ENCODE measurements at regions not wholly inside any gene's neighbourhood (a gene's known extent, or its start where the extent isn't known, plus 50 kb on each side); places are given as distances from the start of the nearest gene placed in this dataset.

DNA sequence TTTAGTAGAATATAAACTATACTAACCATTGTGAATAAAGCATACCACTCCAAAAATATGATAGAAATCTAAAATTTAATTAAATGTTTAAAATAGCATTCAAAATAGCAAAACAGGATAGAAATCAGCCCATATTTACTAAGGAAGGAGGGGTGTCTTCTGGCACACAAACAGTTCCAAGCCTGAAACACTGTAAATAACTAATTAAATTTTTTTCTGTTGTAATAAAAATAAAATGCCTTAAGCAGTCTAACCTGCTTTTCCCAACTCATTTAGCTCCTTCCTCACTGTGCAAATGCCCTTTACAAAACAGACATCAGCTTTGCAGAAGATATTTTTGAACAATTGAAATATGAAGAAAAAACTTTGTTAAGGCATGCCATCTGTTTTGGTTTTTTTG is 707.1 kb upstream of the USP15 start:
- no peak for DNase-seq
- no peak overlapping the region for H3K27ac ChIP-seq
- H3K4me3 ChIP-seq = no peak overlapping the region
- TF ChIP-seq POLR2AphosphoS5 (IDR thresholded peaks at IDR 0.05) = no peak
- TF ChIP-seq POLR2A (IDR thresholded peaks at IDR 0.05) = no peak
- no peak for TF ChIP-seq EP300 (IDR thresholded peaks at IDR 0.05)
- TF ChIP-seq, protein P1, sequence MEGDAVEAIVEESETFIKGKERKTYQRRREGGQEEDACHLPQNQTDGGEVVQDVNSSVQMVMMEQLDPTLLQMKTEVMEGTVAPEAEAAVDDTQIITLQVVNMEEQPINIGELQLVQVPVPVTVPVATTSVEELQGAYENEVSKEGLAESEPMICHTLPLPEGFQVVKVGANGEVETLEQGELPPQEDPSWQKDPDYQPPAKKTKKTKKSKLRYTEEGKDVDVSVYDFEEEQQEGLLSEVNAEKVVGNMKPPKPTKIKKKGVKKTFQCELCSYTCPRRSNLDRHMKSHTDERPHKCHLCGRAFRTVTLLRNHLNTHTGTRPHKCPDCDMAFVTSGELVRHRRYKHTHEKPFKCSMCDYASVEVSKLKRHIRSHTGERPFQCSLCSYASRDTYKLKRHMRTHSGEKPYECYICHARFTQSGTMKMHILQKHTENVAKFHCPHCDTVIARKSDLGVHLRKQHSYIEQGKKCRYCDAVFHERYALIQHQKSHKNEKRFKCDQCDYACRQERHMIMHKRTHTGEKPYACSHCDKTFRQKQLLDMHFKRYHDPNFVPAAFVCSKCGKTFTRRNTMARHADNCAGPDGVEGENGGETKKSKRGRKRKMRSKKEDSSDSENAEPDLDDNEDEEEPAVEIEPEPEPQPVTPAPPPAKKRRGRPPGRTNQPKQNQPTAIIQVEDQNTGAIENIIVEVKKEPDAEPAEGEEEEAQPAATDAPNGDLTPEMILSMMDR (IDR thresholded peaks at IDR 0.05) = no peak
- no peaks in the 10 kb centered on the region for H3K4me1 ChIP-seq
- H3K36me3 ChIP-seq = no peaks in the 10 kb centered on the region
- no peaks in the 10 kb centered on the region for H3K27me3 ChIP-seq
- intact Hi-C loops (cut with DNase I) = no loop called here
- no peaks in the 10 kb centered on the region for H3K9me3 ChIP-seq

DNA sequence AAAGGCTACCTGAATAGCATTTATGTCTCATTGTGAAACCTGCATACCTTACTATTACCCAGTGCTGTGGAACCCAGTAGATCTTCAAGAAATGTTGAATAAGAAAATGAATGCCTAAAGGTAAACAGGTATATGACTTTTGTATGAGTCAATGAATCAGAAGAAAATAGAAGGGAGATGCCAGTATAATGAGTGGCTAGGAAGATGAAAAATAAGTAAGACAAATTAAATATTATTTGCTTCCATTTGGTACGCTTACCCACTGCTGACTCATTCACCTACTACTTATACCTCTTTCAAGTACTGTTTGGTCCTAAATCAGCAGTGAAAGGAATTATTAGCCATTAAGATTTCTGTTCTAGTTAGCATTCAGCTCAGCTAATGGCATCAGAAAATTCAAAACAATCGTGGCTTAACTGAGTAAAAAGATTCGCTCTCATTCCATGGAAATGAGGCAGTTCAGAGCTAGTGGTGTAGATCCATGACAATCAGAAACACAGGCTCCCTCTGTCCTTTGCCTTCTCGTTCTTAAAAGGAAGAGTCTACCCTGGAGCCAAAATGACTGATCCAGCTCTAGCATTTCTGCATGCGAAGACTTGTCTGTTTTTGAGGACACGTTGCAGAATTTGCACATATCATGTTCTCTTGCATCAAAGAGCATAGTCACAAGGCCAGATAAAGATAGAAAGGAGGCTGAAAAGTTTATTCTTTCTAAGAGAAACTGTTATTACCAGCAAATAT is 705.8 kb upstream of the USP15 start:
- Histone ChIP-seq H3K9me3 (no peaks in the 10 kb centered on the region), H3K4me3 (no peak overlapping the region), H3K4me1 (no peaks in the 10 kb centered on the region), H3K36me3 (no peaks in the 10 kb centered on the region), H3K27ac (no peak overlapping the region), H3K27me3 (no peaks in the 10 kb centered on the region)
- TF ChIP-seq POLR2AphosphoS5 (IDR thresholded peaks at IDR 0.05) = no peak
- no peak for DNase-seq
- WGBS, 2 donors = 87 to 88% methylated on average over 6 of the region's 6 CpGs
- intact Hi-C loops (cut with DNase I) = no loop called here

DNA sequence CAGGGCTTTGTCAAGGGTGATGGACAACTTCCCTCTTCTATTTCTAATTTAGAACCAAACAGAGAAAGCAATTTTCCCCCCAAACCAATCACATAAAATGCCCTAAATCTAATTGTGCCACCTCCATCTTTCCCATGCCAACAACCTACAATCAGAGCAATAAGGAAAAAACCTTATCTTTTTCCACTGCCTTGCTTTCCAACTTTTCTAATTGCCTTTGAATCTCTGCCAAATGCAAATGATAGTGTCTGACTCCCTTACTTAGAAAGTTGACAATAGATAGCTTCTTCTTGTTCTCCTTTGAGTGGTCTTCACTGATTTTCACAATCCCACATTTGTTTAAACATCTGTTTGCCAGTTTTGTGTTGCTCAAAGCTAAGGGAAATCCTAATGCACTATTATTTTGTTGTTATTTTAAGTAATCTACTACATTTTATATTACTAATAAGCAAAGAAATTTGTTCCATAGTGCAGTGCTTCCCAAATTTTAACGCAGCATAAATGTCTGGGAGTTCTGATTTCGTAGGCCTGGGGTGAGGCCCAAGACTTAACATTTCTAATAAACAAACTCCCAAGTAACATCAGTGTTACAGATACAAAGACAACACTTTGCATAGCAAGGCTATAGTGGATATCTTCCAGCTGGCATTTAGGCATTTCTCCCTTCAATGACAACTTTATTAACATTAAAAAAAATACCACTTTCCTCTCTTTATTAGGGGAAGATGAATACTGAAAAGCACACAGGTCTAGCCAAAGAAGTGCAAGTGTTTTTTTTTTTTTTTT is 696.3 kb upstream of the USP15 start:
- intact Hi-C loops (cut with DNase I) = no loop called here
- Histone ChIP-seq H3K36me3 (no peaks in the 10 kb centered on the region), H3K4me1 (no peaks in the 10 kb centered on the region), H3K9me3 (no peaks in the 10 kb centered on the region), H3K27me3 (no peaks in the 10 kb centered on the region), H3K4me3 (no peak overlapping the region), H3K27ac (no peak overlapping the region)
- DNase-seq = no peak
- TF ChIP-seq EP300 (IDR thresholded peaks at IDR 0.05) (no peak), POLR2A (IDR thresholded peaks at IDR 0.05) (no peak), POLR2AphosphoS5 (IDR thresholded peaks at IDR 0.05) (no peak)
- TF ChIP-seq, protein P1 (IDR thresholded peaks at IDR 0.05) = no peak
- WGBS, 2 donors = 8 to 49% methylated on average over 2 of the region's 2 CpGs

GRCh38 chr12:61564466-61564865 is 695.7 kb upstream of the USP15 start:
- 38 to 49% methylated on average over 3 of the region's 3 CpGs for WGBS, 2 donors
- H3K27me3 ChIP-seq = no peaks in the 10 kb centered on the region
- TF ChIP-seq, protein P1 (IDR thresholded peaks at IDR 0.05) = no peak
- no peak for TF ChIP-seq POLR2AphosphoS5 (IDR thresholded peaks at IDR 0.05)
- TF ChIP-seq EP300 (IDR thresholded peaks at IDR 0.05) = no peak
- TF ChIP-seq POLR2A (IDR thresholded peaks at IDR 0.05) = no peak
- no peak overlapping the region for H3K27ac ChIP-seq
- no peaks in the 10 kb centered on the region for H3K9me3 ChIP-seq
- no peaks in the 10 kb centered on the region for H3K4me1 ChIP-seq
- no peaks in the 10 kb centered on the region for H3K36me3 ChIP-seq
- no peak overlapping the region for H3K4me3 ChIP-seq
- DNase-seq = no peak
- intact Hi-C loops (cut with DNase I) = no loop called here

DNA sequence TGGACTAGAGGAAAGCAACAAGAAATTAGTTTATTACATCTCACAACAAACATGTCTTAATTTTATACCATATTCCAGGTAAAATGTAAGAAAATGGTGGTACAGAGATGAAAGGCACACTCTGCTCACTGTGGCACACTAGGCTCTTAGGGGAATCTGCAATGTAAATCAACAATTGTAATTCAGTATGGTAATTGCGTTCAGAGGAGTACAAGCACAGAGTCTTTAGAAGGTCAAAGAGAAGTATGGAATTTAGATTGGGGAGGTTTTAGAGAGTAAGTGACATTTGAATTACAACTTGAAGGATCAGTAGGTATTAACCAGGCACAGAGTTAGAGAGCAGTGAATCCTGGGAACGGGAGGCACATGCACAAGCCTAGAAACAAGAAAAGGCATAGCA is 694.0 kb upstream of the USP15 start:
- TF ChIP-seq POLR2A (IDR thresholded peaks at IDR 0.05) = no peak
- no peak for TF ChIP-seq EP300 (IDR thresholded peaks at IDR 0.05)
- TF ChIP-seq, protein P1 (IDR thresholded peaks at IDR 0.05) = no peak
- TF ChIP-seq POLR2AphosphoS5 (IDR thresholded peaks at IDR 0.05) = no peak
- intact Hi-C loops (cut with DNase I) = no loop called here
- 77 to 89% methylated on average over 2 of the region's 2 CpGs for WGBS, 2 donors

More for the DNA sequence above, 694.0 kb upstream of the USP15 start:
- no peaks in the 10 kb centered on the region for H3K4me1 ChIP-seq
- H3K36me3 ChIP-seq = no peaks in the 10 kb centered on the region
- no peak overlapping the region for H3K4me3 ChIP-seq
- no peaks in the 10 kb centered on the region for H3K9me3 ChIP-seq
- H3K27me3 ChIP-seq = no peaks in the 10 kb centered on the region
- DNase-seq = no peak
- H3K27ac ChIP-seq = no peak overlapping the region

Data from sigmoid colon (tissue), 6 donors.